Tibial artery (tissue), 4 donors: ENCODE measurements at regions not wholly inside any gene's neighbourhood (a gene's known extent, or its start where the extent isn't known, plus 50 kb on each side); places are given as distances from the start of the nearest gene placed in this dataset.

Source experiments
- DNase-seq, 2 donors: peaks; one replicate each; pipeline ENCODE4 v3.0.0-alpha.2; 2019
- H3K27ac ChIP-seq, 2 donors: fragments of 200-600 bp; sonication (generic) in 1 of 2; 1 replicate in 1 of 2; 2 replicates in 1 of 2; pipeline ENCODE4 v1.5.1; 2018 to 2019; ENCODE audit warnings: mild to moderate bottlenecking in 1 of 2
- H3K27me3 ChIP-seq, 2 donors: fragments of 200-600 bp; sonication (generic) in 1 of 2; one replicate each; pipeline versions ENCODE4 v1.5.1 to v1.6.0; 2016 to 2019
- H3K36me3 ChIP-seq, 3 donors: fragments of 200-600 bp; sonication (generic) in 2 of 3; one replicate each; pipeline ENCODE4 v1.5.1; 2016 to 2019; ENCODE audit warnings: mild to moderate bottlenecking in 2 of 3
- H3K4me1 ChIP-seq, 4 donors: fragments of 200-600 bp; sonication (generic) in 2 of 4; 1 replicate in 3 of 4; 2 replicates in 1 of 4; pipeline ENCODE4 v1.5.1; 2016 to 2019
- H3K4me3 ChIP-seq, 2 donors: fragments of 200-600 bp; sonication (generic) in 1 of 2; 1 replicate in 1 of 2; 2 replicates in 1 of 2; pipeline ENCODE4 v1.5.1; 2018 to 2019; ENCODE audit warnings: mild to moderate bottlenecking in 2 of 2
- H3K9me3 ChIP-seq, 3 donors: fragments of 200-600 bp; sonication (generic) in 1 of 3; one replicate each; pipeline ENCODE4 v1.5.1; 2016 to 2019
- intact Hi-C: fragments of 100-400 bp; cut with DNase I; formaldehyde crosslinking; loops from one replicate; pipeline ENCODE4 v1.15.0; 2023; ENCODE audit warnings: low total_unique reads
- TF ChIP-seq, protein P1 (sequence below), 2 experiments: fragments of 200-600 bp in 1 of 2; fragments of 450-650 bp in 1 of 2; IDR thresholded peaks; one replicate each; pipeline ENCODE4 v1.5.1; 2017 to 2019; ENCODE audit warnings: antibody characterized with exemption in 2 of 2, mild to moderate bottlenecking in 1 of 2, moderate library complexity in 1 of 2

DNA sequence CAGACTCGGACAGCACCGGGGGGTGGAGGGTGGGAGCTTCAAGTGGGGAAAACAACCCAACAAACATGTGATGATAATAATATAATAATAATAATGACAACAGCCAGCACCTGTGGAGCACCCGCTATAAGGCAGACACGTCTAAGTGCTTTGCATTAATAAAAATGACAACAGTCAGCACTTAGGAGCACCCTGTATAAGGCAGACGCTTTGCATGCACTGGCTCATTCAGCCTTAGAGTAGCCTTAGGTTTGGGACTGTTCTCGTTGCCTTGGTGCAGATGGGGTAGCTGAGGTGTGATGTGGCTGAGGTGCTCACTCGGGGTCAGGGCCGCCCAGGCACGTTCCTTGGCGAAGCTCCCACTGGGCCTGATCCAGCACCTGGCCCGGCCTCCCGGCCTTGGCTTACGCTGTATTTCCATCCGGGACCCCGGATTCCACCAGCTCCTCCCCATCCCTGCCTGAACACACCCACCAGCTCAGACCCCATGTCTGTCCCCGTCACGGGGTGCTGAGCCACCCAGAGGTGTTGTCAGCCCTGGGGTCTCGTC lies 144.0 kb upstream of the CIBAR2 start:
- Histone ChIP-seq H3K4me1 (peaks cover 0 to 3% (median 0%) of the 10 kb centered on the region in 4 donors), H3K27me3 (peaks cover 0 to 11% of the 10 kb centered on the region in 2 donors), H3K9me3 (no peaks in the 10 kb centered on the region), H3K4me3 (no peak overlapping the region), H3K36me3 (no peaks in the 10 kb centered on the region), H3K27ac (no peak overlapping the region)
- intact Hi-C loops = loop anchor here (5.0 kb wide), 1 partner anchor 144 kb away; the partner anchor contains the start of gene CIBAR2
- DNase-seq = no peak
- TF ChIP-seq, protein P1, sequence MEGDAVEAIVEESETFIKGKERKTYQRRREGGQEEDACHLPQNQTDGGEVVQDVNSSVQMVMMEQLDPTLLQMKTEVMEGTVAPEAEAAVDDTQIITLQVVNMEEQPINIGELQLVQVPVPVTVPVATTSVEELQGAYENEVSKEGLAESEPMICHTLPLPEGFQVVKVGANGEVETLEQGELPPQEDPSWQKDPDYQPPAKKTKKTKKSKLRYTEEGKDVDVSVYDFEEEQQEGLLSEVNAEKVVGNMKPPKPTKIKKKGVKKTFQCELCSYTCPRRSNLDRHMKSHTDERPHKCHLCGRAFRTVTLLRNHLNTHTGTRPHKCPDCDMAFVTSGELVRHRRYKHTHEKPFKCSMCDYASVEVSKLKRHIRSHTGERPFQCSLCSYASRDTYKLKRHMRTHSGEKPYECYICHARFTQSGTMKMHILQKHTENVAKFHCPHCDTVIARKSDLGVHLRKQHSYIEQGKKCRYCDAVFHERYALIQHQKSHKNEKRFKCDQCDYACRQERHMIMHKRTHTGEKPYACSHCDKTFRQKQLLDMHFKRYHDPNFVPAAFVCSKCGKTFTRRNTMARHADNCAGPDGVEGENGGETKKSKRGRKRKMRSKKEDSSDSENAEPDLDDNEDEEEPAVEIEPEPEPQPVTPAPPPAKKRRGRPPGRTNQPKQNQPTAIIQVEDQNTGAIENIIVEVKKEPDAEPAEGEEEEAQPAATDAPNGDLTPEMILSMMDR (IDR thresholded peaks at IDR 0.05) = no peak

DNA sequence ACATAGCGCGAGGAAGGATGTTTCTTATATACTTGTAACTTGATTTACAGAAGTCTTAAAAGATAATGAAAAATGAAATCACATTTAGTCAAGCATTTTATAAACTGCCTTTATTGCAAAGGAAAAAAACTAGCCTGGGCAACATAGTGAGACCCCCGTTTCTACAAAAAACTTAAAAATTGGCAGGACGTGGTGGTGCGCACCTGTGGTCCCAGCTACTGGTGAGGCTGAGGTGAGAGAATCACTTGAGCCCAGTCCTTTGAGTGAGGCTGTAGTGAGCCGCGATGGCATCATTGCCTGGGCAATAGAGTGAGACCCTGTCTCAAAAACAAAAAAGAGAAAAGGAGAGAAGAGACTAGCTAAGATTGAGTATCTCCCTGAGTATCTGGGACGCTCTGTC lies 145.2 kb upstream of the CIBAR2 start:
- Histone ChIP-seq H3K27ac (no peak overlapping the region), H3K4me3 (no peak overlapping the region), H3K9me3 (no peaks in the 10 kb centered on the region), H3K4me1 (peaks cover 0 to 3% (median 0%) of the 10 kb centered on the region in 4 donors), H3K27me3 (peaks cover 0 to 11% of the 10 kb centered on the region in 2 donors), H3K36me3 (no peaks in the 10 kb centered on the region)
- DNase-seq = no peak
- intact Hi-C loops = loop anchor here (5.0 kb wide), 1 partner anchor 145 kb away; the partner anchor contains the start of gene CIBAR2
- TF ChIP-seq, protein P1 (IDR thresholded peaks at IDR 0.05) = no peak

DNA sequence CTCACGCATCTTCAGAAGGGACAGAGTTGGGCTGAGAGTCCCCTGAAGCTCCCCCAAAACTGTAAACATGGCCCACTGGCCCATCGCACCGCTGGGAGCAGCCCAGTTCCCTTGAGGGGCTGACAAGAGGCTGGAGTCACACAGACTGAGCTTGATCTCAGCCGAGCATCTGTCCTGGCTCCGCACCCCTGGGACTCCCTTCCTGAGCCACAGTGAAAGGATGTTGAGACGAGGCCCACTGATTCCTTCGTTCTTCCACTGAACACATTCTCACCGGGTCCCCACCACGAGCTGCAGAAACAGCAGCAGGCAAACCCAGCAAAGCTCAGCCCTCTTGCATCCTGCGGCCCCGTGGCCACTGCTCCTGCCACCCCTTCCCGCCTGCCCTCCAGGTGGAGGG lies 145.9 kb upstream of the CIBAR2 start:
- DNase-seq = no peak
- no peak overlapping the region for H3K4me3 ChIP-seq
- H3K36me3 ChIP-seq = no peaks in the 10 kb centered on the region
- intact Hi-C loops = loop anchor here (5.0 kb wide), 1 partner anchor 146 kb away; the partner anchor contains the start of gene CIBAR2
- peaks cover 0 to 11% of the 10 kb centered on the region in 2 donors for H3K27me3 ChIP-seq
- peaks cover 0 to 1% (median 0%) of the 10 kb centered on the region in 4 donors for H3K4me1 ChIP-seq
- H3K9me3 ChIP-seq = no peaks in the 10 kb centered on the region
- TF ChIP-seq, protein P1 (IDR thresholded peaks at IDR 0.05) = no peak
- H3K27ac ChIP-seq = no peak overlapping the region

DNA sequence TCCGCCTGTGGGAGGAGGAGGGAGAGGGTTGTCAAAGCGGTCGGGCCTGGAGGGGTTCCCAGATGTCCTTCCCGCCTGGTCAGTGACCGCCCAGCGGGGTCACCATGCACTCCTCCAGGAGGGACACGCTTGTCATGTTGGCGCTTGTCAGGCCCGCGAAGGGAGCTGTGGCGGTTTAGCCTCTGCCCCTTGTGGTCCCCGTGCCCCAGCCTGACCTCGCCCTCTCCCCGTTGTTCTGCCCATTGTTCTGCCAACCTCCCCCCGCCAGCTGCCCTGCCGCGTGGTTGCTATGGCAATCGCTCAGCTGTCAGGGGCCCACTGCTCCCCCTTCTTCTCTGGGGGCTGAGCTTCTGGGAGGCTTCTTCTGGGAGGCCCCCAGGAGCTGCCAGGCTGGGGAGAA lies 146.4 kb upstream of the CIBAR2 start:
- Histone ChIP-seq H3K36me3 (no peaks in the 10 kb centered on the region), H3K4me1 (no peaks in the 10 kb centered on the region), H3K27me3 (peaks cover 0 to 11% of the 10 kb centered on the region in 2 donors), H3K4me3 (no peak overlapping the region), H3K27ac (no peak overlapping the region), H3K9me3 (no peaks in the 10 kb centered on the region)
- intact Hi-C loops = loop anchor here (5.0 kb wide), 1 partner anchor 146 kb away; the partner anchor contains the start of gene CIBAR2
- no peak for DNase-seq
- TF ChIP-seq, protein P1 (IDR thresholded peaks at IDR 0.05) = no peak

DNA sequence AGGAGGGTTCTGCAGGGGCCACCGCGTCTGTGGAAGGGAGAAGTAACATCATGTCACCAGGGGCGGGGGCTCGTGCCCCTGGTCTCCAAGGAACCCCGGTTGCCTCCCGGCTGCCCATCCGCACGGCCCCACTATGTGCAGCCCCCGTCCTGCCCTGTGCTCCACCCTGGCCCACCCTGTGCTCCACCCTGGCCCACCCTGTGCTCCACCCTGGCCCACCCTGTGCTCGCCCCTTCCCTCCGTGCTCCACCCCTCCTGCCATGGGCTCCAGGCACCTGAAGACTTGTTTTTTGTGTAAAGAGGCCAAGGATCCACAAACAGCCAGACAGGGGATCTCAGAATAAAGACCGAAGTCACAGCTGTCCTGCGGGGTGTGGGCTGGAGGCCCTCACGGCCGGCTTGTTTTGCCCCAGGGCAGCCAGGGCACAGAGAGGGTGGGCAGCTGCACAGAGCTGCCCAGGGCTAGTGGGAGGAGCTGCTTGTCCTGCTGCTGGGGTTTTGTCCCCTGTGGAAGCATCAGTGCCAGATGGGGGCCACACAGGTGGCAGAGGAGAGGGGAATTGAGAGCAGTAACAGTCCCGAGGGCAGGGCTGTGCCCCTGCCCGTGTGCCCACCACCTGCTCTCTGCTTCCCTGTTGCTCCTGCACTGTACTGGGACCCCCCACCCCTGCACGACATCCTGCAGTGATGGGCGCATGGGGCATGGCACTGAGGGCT lies 147.0 kb upstream of the CIBAR2 start:
- H3K36me3 ChIP-seq = no peaks in the 10 kb centered on the region
- no peaks in the 10 kb centered on the region for H3K9me3 ChIP-seq
- H3K27ac ChIP-seq = no peak overlapping the region
- H3K4me3 ChIP-seq = no peak overlapping the region
- TF ChIP-seq, protein P1 (IDR thresholded peaks at IDR 0.05) = no peak
- intact Hi-C loops = loop anchor here (5.0 kb wide), 1 partner anchor 147 kb away; the partner anchor contains the start of gene CIBAR2
- no peak for DNase-seq
- no peaks in the 10 kb centered on the region for H3K4me1 ChIP-seq
- H3K27me3 ChIP-seq = peaks cover 0 to 11% of the 10 kb centered on the region in 2 donors
